Lower lobe of right lung (tissue), 2 donors: ENCODE measurements at regions not wholly inside any gene's neighbourhood (a gene's known extent, or its start where the extent isn't known, plus 50 kb on each side); places are given as distances from the start of the nearest gene placed in this dataset.

ENCODE experiments used
- ATAC-seq, 2 donors: fragments of 200-7000 bp; cut with Tn5 transposase; one replicate each; pipeline ENCODE4 v1.9.1; 2020 to 2022; ENCODE audit warnings: mild to moderate bottlenecking in 2 of 2, moderate library complexity in 2 of 2
- DNase-seq: peaks from one replicate; pipeline ENCODE4 v3.0.0-alpha.2; 2020
- H3K27ac ChIP-seq: fragments of 200-600 bp; one replicate; pipeline ENCODE4 v1.8.0; 2022
- H3K27me3 ChIP-seq: fragments of 200-600 bp; one replicate; pipeline ENCODE4 v1.8.0; 2022; ENCODE audit warnings: low read depth
- H3K36me3 ChIP-seq: fragments of 200-600 bp; one replicate; pipeline ENCODE4 v1.8.0; 2022; ENCODE audit warnings: mild to moderate bottlenecking
- H3K4me1 ChIP-seq: fragments of 200-600 bp; one replicate; pipeline ENCODE4 v1.8.0; 2022
- H3K4me3 ChIP-seq: fragments of 200-600 bp; one replicate; pipeline ENCODE4 v1.8.0; 2022; ENCODE audit warnings: mild to moderate bottlenecking
- H3K9me3 ChIP-seq: fragments of 200-600 bp; one replicate; pipeline ENCODE4 v1.8.0; 2022
- CTCF ChIP-seq: fragments of 200-600 bp; IDR thresholded peaks from one replicate; pipeline ENCODE4 v1.8.0; 2022; ENCODE audit warnings: antibody characterized with exemption, mild to moderate bottlenecking
- intact Hi-C: fragments of 100-400 bp; cut with DNase I; formaldehyde crosslinking; loops from one replicate; pipeline ENCODE4 v1.11.0; 2022
- donor health status: DM: no; HTN: yes; CAD: no; lungs with severe emphysema.

- no peaks in the 10 kb centered on the region for H3K36me3 ChIP-seq
- no peaks in the 10 kb centered on the region for H3K27me3 ChIP-seq
- intact Hi-C loops, result no loop called here
- ATAC-seq, result no peak
- TF ChIP-seq CTCF, result no peak
- H3K4me3 ChIP-seq, result no peak overlapping the region
- no peaks in the 10 kb centered on the region for H3K4me1 ChIP-seq
- no peaks in the 10 kb centered on the region for H3K9me3 ChIP-seq
- no peak overlapping the region for H3K27ac ChIP-seq
- DNase-seq, result no peak
Observed at GRCh38 chr2:15763822-15764682, 172.4 kb downstream of the DDX1 start.

GRCh38 chr2:15764683-15765011, 173.0 kb downstream of the DDX1 start:
- Histone ChIP-seq H3K27me3 (no peaks in the 10 kb centered on the region), H3K4me1 (no peaks in the 10 kb centered on the region), H3K36me3 (no peaks in the 10 kb centered on the region), H3K27ac (no peak overlapping the region), H3K9me3 (no peaks in the 10 kb centered on the region), H3K4me3 (no peak overlapping the region)
- ATAC-seq, result no peak
- DNase-seq, result no peak
- intact Hi-C loops, result no loop called here
- no peak for TF ChIP-seq CTCF

GRCh38 chr2:15765211-15765610, 173.5 kb downstream of the DDX1 start:
- Histone ChIP-seq H3K27ac (no peak overlapping the region), H3K36me3 (no peaks in the 10 kb centered on the region), H3K4me1 (no peaks in the 10 kb centered on the region), H3K4me3 (no peak overlapping the region), H3K27me3 (no peaks in the 10 kb centered on the region), H3K9me3 (no peaks in the 10 kb centered on the region)
- DNase-seq, result no peak
- no peak for ATAC-seq
- TF ChIP-seq CTCF, result no peak
- intact Hi-C loops, result no loop called here

GRCh38 chr2:15765686-15766302, 174.1 kb downstream of the DDX1 start:
- H3K4me3 ChIP-seq, result no peak overlapping the region
- no peak overlapping the region for H3K27ac ChIP-seq
- H3K4me1 ChIP-seq, result no peaks in the 10 kb centered on the region
- intact Hi-C loops, result no loop called here
- ATAC-seq, result no peak
- H3K36me3 ChIP-seq, result no peaks in the 10 kb centered on the region
- H3K27me3 ChIP-seq, result no peaks in the 10 kb centered on the region
- TF ChIP-seq CTCF, result no peak
- DNase-seq, result no peak
- no peaks in the 10 kb centered on the region for H3K9me3 ChIP-seq

GRCh38 chr2:15766303-15766861, 174.0 kb upstream of the MYCN start:
- no peak overlapping the region for H3K4me3 ChIP-seq
- no peaks in the 10 kb centered on the region for H3K4me1 ChIP-seq
- TF ChIP-seq CTCF, result no peak
- no peak overlapping the region for H3K27ac ChIP-seq
- no peaks in the 10 kb centered on the region for H3K9me3 ChIP-seq
- no peaks in the 10 kb centered on the region for H3K27me3 ChIP-seq
- ATAC-seq (no peak), DNase-seq (no peak)
- no peaks in the 10 kb centered on the region for H3K36me3 ChIP-seq
- intact Hi-C loops, result no loop called here
